Lung (tissue), 11 donors: ENCODE measurements at regions not wholly inside any gene's neighbourhood (a gene's known extent, or its start where the extent isn't known, plus 50 kb on each side); places are given as distances from the start of the nearest gene placed in this dataset.

Experiments
- ATAC-seq: fragments of 200-7000 bp; cut with Tn5 transposase; one replicate; pipeline ENCODE4 v1.9.1; 2020; ENCODE audit warnings: moderate number of reproducible peaks; ENCODE audit not compliant: insufficient read depth, low FRiP score
- DNase-seq, 3 donors: peaks; one replicate each; pipeline ENCODE4 v3.0.0-alpha.2; 2013 to 2017
- H3K27ac ChIP-seq, 2 donors: one replicate each; pipeline ENCODE4 v1.5.1; 2013; ENCODE audit warnings: mild to moderate bottlenecking in 2 of 2, moderate library complexity in 2 of 2, control low read depth in 1 of 2, inconsistent platforms in 1 of 2, low read depth in 1 of 2, low read length in 1 of 2
- H3K27me3 ChIP-seq, 3 donors: one replicate each; pipeline ENCODE4 v1.5.1; 2013; ENCODE audit warnings: low read length in 2 of 3; ENCODE audit not compliant: control insufficient read depth in 3 of 3, insufficient read depth in 3 of 3
- H3K36me3 ChIP-seq, 4 donors: one replicate each; pipeline ENCODE4 v1.5.1; 2013; ENCODE audit warnings: low read length in 4 of 4, mild to moderate bottlenecking in 1 of 4, moderate library complexity in 1 of 4; ENCODE audit not compliant: control insufficient read depth in 4 of 4, insufficient read depth in 4 of 4
- H3K4me1 ChIP-seq, 5 donors: one replicate each; pipeline ENCODE4 v1.5.1; 2013; ENCODE audit warnings: low read length in 5 of 5, mild to moderate bottlenecking in 2 of 5, moderate library complexity in 1 of 5; ENCODE audit not compliant: control insufficient read depth in 5 of 5, insufficient read depth in 5 of 5
- H3K4me3 ChIP-seq: one replicate; pipeline ENCODE4 v1.5.1; 2013; ENCODE audit warnings: mild to moderate bottlenecking, control low read depth, moderate library complexity
- H3K9ac ChIP-seq, 2 donors: one replicate each; pipeline ENCODE4 v1.5.1; 2013; ENCODE audit warnings: low read length in 2 of 2, control low read depth in 1 of 2; ENCODE audit not compliant: insufficient read depth in 1 of 2
- H3K9me3 ChIP-seq, 4 donors: one replicate each; pipeline ENCODE4 v1.5.1; 2013; ENCODE audit warnings: low read length in 3 of 4, mild to moderate bottlenecking in 1 of 4, moderate library complexity in 1 of 4; ENCODE audit not compliant: control insufficient read depth in 4 of 4, insufficient read depth in 3 of 4
- WGBS, 2 donors: extraction: QIAGEN DNeasy Blood & Tissue Kit; methylation state at CpG; one replicate each; pipeline ENCODE4 v1.1.7; 2013; 5-methylcytosine and 5-hydroxymethylcytosine counted together
- TF ChIP-seq, protein P1 (sequence below): IDR thresholded peaks from 2 replicates; pipeline ENCODE4 v1.5.1; 2012; ENCODE audit warnings: mild to moderate bottlenecking; ENCODE audit errors: control extremely low read depth, extremely low read depth
- donor health status: control.
- donor health status: control.
- donor health status: Bipolar disorder and iron deficiency.
- donor health status: healthy.
- donor health status: DM: yes; HTN: yes; CAD: no.

GRCh38 chr5:161115941-161116340 is 263.9 kb upstream of the ATP10B start:
- Histone ChIP-seq H3K27me3 (no peaks in the 10 kb centered on the region), H3K4me1 (no peaks in the 10 kb centered on the region), H3K9me3 (no peaks in the 10 kb centered on the region), H3K9ac (no peak overlapping the region), H3K4me3 (no peak overlapping the region), H3K27ac (no peak overlapping the region), H3K36me3 (no peaks in the 10 kb centered on the region)
- DNase-seq (no peak), ATAC-seq (no peak)
- WGBS, 2 donors, result 78 to 85% methylated on average over 2 of the region's 2 CpGs
- TF ChIP-seq, protein P1, sequence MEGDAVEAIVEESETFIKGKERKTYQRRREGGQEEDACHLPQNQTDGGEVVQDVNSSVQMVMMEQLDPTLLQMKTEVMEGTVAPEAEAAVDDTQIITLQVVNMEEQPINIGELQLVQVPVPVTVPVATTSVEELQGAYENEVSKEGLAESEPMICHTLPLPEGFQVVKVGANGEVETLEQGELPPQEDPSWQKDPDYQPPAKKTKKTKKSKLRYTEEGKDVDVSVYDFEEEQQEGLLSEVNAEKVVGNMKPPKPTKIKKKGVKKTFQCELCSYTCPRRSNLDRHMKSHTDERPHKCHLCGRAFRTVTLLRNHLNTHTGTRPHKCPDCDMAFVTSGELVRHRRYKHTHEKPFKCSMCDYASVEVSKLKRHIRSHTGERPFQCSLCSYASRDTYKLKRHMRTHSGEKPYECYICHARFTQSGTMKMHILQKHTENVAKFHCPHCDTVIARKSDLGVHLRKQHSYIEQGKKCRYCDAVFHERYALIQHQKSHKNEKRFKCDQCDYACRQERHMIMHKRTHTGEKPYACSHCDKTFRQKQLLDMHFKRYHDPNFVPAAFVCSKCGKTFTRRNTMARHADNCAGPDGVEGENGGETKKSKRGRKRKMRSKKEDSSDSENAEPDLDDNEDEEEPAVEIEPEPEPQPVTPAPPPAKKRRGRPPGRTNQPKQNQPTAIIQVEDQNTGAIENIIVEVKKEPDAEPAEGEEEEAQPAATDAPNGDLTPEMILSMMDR, result no peak

GRCh38 chr5:161112371-161112770 is 260.4 kb upstream of the ATP10B start:
- Histone ChIP-seq H3K27me3 (no peaks in the 10 kb centered on the region), H3K4me3 (no peak overlapping the region), H3K9me3 (no peaks in the 10 kb centered on the region), H3K9ac (no peak overlapping the region), H3K27ac (no peak overlapping the region), H3K4me1 (no peaks in the 10 kb centered on the region), H3K36me3 (no peaks in the 10 kb centered on the region)
- TF ChIP-seq, protein P1, result no peak
- no peak for ATAC-seq
- no peak for DNase-seq
- WGBS, 2 donors, result 81 to 85% methylated on average over 1 of the region's 1 CpG

DNA sequence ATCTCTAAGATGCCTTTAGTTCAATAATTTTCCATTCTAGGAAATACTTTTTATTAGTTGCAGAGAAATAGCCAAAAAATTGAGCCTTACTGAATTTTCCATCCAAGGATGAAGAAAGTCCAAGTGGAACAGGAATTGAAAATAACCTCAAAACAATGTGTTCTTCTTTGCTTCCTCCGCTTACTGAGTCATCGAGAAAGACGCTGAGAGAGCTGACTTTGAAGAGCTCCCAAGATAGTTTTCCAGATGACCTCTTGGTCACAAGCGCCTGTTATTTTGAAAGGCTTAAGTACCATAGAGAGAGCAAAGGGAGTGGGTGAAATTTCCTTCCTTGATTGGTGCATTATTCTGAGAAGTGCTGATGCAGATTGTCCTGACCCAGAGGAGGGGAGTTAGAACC is 253.5 kb upstream of the ATP10B start:
- no peaks in the 10 kb centered on the region for H3K27me3 ChIP-seq
- H3K27ac ChIP-seq, result no peak overlapping the region
- no peaks in the 10 kb centered on the region for H3K36me3 ChIP-seq
- H3K9ac ChIP-seq, result no peak overlapping the region
- TF ChIP-seq, protein P1, result no peak
- WGBS, 2 donors, result 29 to 44% methylated on average over 4 of the region's 4 CpGs
- no peaks in the 10 kb centered on the region for H3K9me3 ChIP-seq
- DNase-seq (no peak), ATAC-seq (peak; percentile 77)
- H3K4me1 ChIP-seq, result peaks cover 0 to 2% (median 0%) of the 10 kb centered on the region in 5 donors
- H3K4me3 ChIP-seq, result no peak overlapping the region

DNA sequence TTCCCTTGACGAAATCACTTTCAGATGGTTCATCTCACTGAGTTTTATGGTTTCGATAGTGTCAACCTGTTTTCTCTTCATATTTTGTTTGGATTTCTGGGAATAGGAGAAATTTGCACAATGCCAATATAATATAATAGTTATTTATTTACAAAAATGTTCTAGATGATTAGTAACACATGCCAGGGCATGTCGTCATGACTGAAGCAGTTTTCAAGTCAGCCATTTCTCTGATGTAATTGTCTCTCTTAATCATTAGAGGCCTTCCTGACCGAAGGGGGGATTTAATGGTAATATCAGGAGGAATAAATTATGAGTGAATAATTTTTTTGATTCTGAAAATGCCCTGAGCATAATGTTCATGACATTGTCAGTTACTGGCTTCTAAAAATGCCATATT is 246.5 kb upstream of the ATP10B start:
- Histone ChIP-seq H3K4me3 (no peak overlapping the region), H3K4me1 (peaks cover 0 to 6% (median 0%) of the 10 kb centered on the region in 5 donors), H3K36me3 (no peaks in the 10 kb centered on the region), H3K27me3 (no peaks in the 10 kb centered on the region), H3K9me3 (peaks cover 0 to 6% (median 0%) of the 10 kb centered on the region in 4 donors), H3K9ac (no peak overlapping the region), H3K27ac (no peak overlapping the region)
- TF ChIP-seq, protein P1, result no peak
- no peak for ATAC-seq
- 91 to 95% methylated on average over 4 of the region's 4 CpGs for WGBS, 2 donors
- DNase-seq, result no peak
